ENCODE measurements at regions not wholly inside any gene's neighbourhood (a gene's known extent, or its start where the extent isn't known, plus 50 kb on each side); places are given as distances from the start of the nearest gene placed in this dataset.

DNA sequence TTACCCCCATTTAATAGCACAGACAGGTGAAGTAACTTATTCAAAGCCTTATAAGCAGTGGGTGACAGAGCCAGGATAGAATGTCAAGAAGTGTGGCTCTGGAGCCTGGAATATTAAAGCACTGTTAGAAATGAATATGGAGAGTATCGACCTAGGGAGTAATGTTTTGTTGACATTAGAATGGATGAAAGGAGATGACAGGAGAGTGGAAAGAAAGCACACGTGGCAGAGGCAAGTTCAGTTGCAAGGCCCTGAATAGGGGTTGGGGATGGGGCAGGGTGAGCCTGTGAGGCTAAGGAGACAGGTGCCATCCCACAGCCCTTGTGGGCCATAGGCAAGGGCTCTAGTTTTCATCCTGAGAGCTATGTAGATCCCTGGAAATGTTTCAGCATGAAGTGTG is 125.5 kb upstream of the PLXNA2 start:
- TF ChIP-seq TCF7L2 (IDR thresholded peaks at IDR 0.05; ENCODE audit: low read depth, low read length) = no peak
- no peak for TF ChIP-seq POLR2AphosphoS5 (IDR thresholded peaks at IDR 0.05; ENCODE audit: low read depth, low read length)
- TF ChIP-seq, protein P1, sequence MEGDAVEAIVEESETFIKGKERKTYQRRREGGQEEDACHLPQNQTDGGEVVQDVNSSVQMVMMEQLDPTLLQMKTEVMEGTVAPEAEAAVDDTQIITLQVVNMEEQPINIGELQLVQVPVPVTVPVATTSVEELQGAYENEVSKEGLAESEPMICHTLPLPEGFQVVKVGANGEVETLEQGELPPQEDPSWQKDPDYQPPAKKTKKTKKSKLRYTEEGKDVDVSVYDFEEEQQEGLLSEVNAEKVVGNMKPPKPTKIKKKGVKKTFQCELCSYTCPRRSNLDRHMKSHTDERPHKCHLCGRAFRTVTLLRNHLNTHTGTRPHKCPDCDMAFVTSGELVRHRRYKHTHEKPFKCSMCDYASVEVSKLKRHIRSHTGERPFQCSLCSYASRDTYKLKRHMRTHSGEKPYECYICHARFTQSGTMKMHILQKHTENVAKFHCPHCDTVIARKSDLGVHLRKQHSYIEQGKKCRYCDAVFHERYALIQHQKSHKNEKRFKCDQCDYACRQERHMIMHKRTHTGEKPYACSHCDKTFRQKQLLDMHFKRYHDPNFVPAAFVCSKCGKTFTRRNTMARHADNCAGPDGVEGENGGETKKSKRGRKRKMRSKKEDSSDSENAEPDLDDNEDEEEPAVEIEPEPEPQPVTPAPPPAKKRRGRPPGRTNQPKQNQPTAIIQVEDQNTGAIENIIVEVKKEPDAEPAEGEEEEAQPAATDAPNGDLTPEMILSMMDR (IDR thresholded peaks at IDR 0.05) = no peak
- Histone ChIP-seq H3K9me3 (ENCODE audit: control insufficient read depth, insufficient read depth, low read depth, low read length) (no peaks in the 10 kb centered on the region), H3K27ac (ENCODE audit: low read length) (no peak overlapping the region), H3K36me3 (ENCODE audit: control insufficient read depth, insufficient read depth, low read length) (no peaks in the 10 kb centered on the region), H3K27me3 (ENCODE audit: control insufficient read depth, insufficient read depth, low read length) (no peaks in the 10 kb centered on the region), H3K4me3 (ENCODE audit: low read depth in 2 of 2, low read length in 2 of 2) (no peak overlapping the region), H3K4me1 (ENCODE audit: control insufficient read depth, insufficient read depth, low read length) (no peaks in the 10 kb centered on the region)
- CTCF ChIA-PET = no interaction called here
- no peak for ATAC-seq
- no peak for DNase-seq (ENCODE audit: low read depth, low spot score)
- POLR2A ChIA-PET = no interaction called here
- BruUV-seq (replicated peaks) = no TSS peak
- intact Hi-C loops (cut with micrococcal nuclease; ENCODE audit: unreplicated experiment) = no loop called here
- in situ Hi-C loops (cut with HindIII; ENCODE audit: low pct_unique_long_range_greater_than_20kb, low sequenced_read_pairs) = no loop called here

DNA sequence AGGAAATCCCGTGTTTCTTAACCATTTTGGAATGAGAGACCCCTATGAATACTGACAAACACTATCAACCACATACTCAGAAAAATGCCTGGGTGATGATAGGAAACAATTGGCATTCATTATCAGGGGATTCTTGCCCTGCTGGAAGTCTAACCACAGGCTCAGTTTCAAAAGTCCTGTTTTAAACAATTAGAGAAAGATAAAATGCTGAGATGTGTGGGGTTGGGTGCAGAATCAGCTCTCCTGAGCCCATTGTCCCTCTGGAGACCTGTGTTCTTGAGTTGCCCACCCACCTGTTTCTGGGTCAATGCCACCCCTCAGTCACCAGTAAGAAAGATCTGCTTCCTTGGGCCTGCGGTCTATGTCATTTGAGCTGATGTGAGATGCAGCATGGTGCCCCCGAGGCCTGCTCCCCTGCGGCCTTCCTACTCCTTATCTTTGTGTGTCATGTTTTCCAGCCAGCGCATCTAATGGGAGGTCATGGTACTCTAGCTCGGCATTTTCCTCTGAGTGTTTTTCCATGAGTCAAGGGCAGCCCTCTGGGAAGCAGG is 130.3 kb upstream of the PLXNA2 start:
- intact Hi-C loops (cut with micrococcal nuclease; ENCODE audit: unreplicated experiment) (no loop called here), in situ Hi-C loops (cut with HindIII; ENCODE audit: low pct_unique_long_range_greater_than_20kb, low sequenced_read_pairs) (no loop called here)
- BruUV-seq (replicated peaks) = no TSS peak
- Histone ChIP-seq H3K4me3 (ENCODE audit: low read depth in 2 of 2, low read length in 2 of 2) (no peak overlapping the region), H3K27ac (ENCODE audit: low read length) (no peak overlapping the region), H3K27me3 (ENCODE audit: control insufficient read depth, insufficient read depth, low read length) (no peaks in the 10 kb centered on the region), H3K36me3 (ENCODE audit: control insufficient read depth, insufficient read depth, low read length) (no peaks in the 10 kb centered on the region), H3K4me1 (ENCODE audit: control insufficient read depth, insufficient read depth, low read length) (no peaks in the 10 kb centered on the region), H3K9me3 (ENCODE audit: control insufficient read depth, insufficient read depth, low read depth, low read length) (no peaks in the 10 kb centered on the region)
- TF ChIP-seq POLR2AphosphoS5 (IDR thresholded peaks at IDR 0.05; ENCODE audit: low read depth, low read length) (no peak), SIN3A (IDR thresholded peaks at IDR 0.05; ENCODE audit: borderline replicate concordance, insufficient read depth, low read depth, low read length) (no peak), TCF7L2 (IDR thresholded peaks at IDR 0.05; ENCODE audit: low read depth, low read length) (no peak)
- TF ChIP-seq, protein P2, sequence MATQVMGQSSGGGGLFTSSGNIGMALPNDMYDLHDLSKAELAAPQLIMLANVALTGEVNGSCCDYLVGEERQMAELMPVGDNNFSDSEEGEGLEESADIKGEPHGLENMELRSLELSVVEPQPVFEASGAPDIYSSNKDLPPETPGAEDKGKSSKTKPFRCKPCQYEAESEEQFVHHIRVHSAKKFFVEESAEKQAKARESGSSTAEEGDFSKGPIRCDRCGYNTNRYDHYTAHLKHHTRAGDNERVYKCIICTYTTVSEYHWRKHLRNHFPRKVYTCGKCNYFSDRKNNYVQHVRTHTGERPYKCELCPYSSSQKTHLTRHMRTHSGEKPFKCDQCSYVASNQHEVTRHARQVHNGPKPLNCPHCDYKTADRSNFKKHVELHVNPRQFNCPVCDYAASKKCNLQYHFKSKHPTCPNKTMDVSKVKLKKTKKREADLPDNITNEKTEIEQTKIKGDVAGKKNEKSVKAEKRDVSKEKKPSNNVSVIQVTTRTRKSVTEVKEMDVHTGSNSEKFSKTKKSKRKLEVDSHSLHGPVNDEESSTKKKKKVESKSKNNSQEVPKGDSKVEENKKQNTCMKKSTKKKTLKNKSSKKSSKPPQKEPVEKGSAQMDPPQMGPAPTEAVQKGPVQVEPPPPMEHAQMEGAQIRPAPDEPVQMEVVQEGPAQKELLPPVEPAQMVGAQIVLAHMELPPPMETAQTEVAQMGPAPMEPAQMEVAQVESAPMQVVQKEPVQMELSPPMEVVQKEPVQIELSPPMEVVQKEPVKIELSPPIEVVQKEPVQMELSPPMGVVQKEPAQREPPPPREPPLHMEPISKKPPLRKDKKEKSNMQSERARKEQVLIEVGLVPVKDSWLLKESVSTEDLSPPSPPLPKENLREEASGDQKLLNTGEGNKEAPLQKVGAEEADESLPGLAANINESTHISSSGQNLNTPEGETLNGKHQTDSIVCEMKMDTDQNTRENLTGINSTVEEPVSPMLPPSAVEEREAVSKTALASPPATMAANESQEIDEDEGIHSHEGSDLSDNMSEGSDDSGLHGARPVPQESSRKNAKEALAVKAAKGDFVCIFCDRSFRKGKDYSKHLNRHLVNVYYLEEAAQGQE (IDR thresholded peaks at IDR 0.05; ENCODE audit: insufficient read depth in 1 of 2, low read depth in 2 of 2, low read length in 1 of 2) = no peak
- TF ChIP-seq, protein P1 (IDR thresholded peaks at IDR 0.05) = no peak
- no peak for ATAC-seq
- ChIA-PET POLR2A (no interaction called here), CTCF (no interaction called here)
- no peak for DNase-seq (ENCODE audit: low read depth, low spot score)
